HT1080 (cell line): ENCODE measurements at regions not wholly inside any gene's neighbourhood (a gene's known extent, or its start where the extent isn't known, plus 50 kb on each side); places are given as distances from the start of the nearest gene placed in this dataset.
"Not testable (repeated sequence)": the region's sequence is repeated elsewhere in the genome, so short reads cannot be mapped to it uniquely, and the experiment has no call there.

Experiments used
- DNase-seq: peaks from one replicate; pipeline ENCODE4 v3.0.0-alpha.2; 2015; ENCODE audit warnings: low read depth

GRCh38 chr4:159410076-159410777, 307.3 kb downstream of the RAPGEF2 start:
- DNase-seq, result peak; percentile 84

GRCh38 chr4:159410891-159411290, 308.0 kb downstream of the RAPGEF2 start:
- DNase-seq, result no peak

GRCh38 chr4:159413306-159413943, 310.5 kb downstream of the RAPGEF2 start:
- no peak for DNase-seq

- no peak for DNase-seq
Observed at GRCh38 chr4:159414305-159414704, 311.4 kb downstream of the RAPGEF2 start.

GRCh38 chr4:159416073-159416472, 313.2 kb downstream of the RAPGEF2 start:
- DNase-seq, result peak; percentile 65

- no peak for DNase-seq
Observed at GRCh38 chr4:159416996-159417395, 314.1 kb downstream of the RAPGEF2 start.

- no peak for DNase-seq
Observed at GRCh38 chr4:159420162-159421057, 317.5 kb downstream of the RAPGEF2 start.

GRCh38 chr4:159421058-159421419, 318.2 kb downstream of the RAPGEF2 start:
- not testable (repeated sequence) for DNase-seq

GRCh38 chr4:159422019-159422418, 319.1 kb downstream of the RAPGEF2 start:
- DNase-seq, result no peak

- no peak for DNase-seq
Observed at GRCh38 chr4:159422626-159423025, 319.7 kb downstream of the RAPGEF2 start.

- DNase-seq, result no peak
Observed at GRCh38 chr4:159425737-159426305, 322.9 kb downstream of the RAPGEF2 start.

- no peak for DNase-seq
Observed at GRCh38 chr4:159428293-159428692, 325.4 kb downstream of the RAPGEF2 start.

GRCh38 chr4:159428975-159429692, 326.3 kb downstream of the RAPGEF2 start:
- no peak for DNase-seq

GRCh38 chr4:159429693-159430035, 326.8 kb downstream of the RAPGEF2 start:
- no peak for DNase-seq

GRCh38 chr4:159430896-159431295, 328.0 kb downstream of the RAPGEF2 start:
- DNase-seq, result no peak

- no peak for DNase-seq
Observed at GRCh38 chr4:159432436-159432835, 329.6 kb downstream of the RAPGEF2 start.

GRCh38 chr4:159433337-159433736, 330.5 kb downstream of the RAPGEF2 start:
- DNase-seq, result no peak

- DNase-seq, result no peak
Observed at GRCh38 chr4:159434114-159434870, 331.4 kb downstream of the RAPGEF2 start.

GRCh38 chr4:159434871-159435241, 332.0 kb downstream of the RAPGEF2 start:
- DNase-seq, result no peak

GRCh38 chr4:159435561-159436023, 332.7 kb downstream of the RAPGEF2 start:
- peak; percentile 67 for DNase-seq
